BE2C (cell line): ENCODE measurements at regions not wholly inside any gene's neighbourhood (a gene's known extent, or its start where the extent isn't known, plus 50 kb on each side); places are given as distances from the start of the nearest gene placed in this dataset.

Experiments used
- DNase-seq: peaks from one replicate; pipeline ENCODE4 v3.0.0-alpha.2; 2020
- H3K27me3 ChIP-seq: fragments of 250-450 bp; sonication (Bioruptor Pico); 2 replicates; pipeline ENCODE4 v1.5.1; 2020; ENCODE audit warnings: mild to moderate bottlenecking
- H3K36me3 ChIP-seq: fragments of 250-450 bp; sonication (Bioruptor Pico); 2 replicates; pipeline ENCODE4 v1.5.1; 2020; ENCODE audit warnings: mild to moderate bottlenecking
- H3K4me1 ChIP-seq: fragments of 250-450 bp; sonication (Bioruptor Pico); 2 replicates; pipeline ENCODE4 v1.5.1; 2020
- H3K4me3 ChIP-seq: 2 replicates; pipeline ENCODE4 v1.5.1; 2011; ENCODE audit warnings: low read depth, low read length
- H3K9me3 ChIP-seq: fragments of 250-450 bp; sonication (Bioruptor Pico); 2 replicates; pipeline ENCODE4 v1.5.1; 2020
- CTCF ChIP-seq: IDR thresholded peaks from 2 replicates; pipeline ENCODE4 v1.5.1; 2012; ENCODE audit warnings: mild to moderate bottlenecking, low read depth, low read length

- Histone ChIP-seq H3K36me3 (no peaks in the 10 kb centered on the region), H3K27me3 (no peaks in the 10 kb centered on the region), H3K4me1 (no peaks in the 10 kb centered on the region), H3K4me3 (no peak overlapping the region), H3K9me3 (no peaks in the 10 kb centered on the region)
- no peak for TF ChIP-seq CTCF
- no peak for DNase-seq
Observed at GRCh38 chr22:33109514-33110430, 51.6 kb upstream of the SYN3 start.

- Histone ChIP-seq H3K4me1 (no peaks in the 10 kb centered on the region), H3K36me3 (no peaks in the 10 kb centered on the region), H3K4me3 (no peak overlapping the region), H3K9me3 (no peaks in the 10 kb centered on the region), H3K27me3 (no peaks in the 10 kb centered on the region)
- no peak for DNase-seq
- no peak for TF ChIP-seq CTCF
Observed at GRCh38 chr22:33108037-33108436, 49.9 kb upstream of the SYN3 start.
